ENCODE measurements at regions not wholly inside any gene's neighbourhood (a gene's known extent, or its start where the extent isn't known, plus 50 kb on each side); places are given as distances from the start of the nearest gene placed in this dataset.

DNA sequence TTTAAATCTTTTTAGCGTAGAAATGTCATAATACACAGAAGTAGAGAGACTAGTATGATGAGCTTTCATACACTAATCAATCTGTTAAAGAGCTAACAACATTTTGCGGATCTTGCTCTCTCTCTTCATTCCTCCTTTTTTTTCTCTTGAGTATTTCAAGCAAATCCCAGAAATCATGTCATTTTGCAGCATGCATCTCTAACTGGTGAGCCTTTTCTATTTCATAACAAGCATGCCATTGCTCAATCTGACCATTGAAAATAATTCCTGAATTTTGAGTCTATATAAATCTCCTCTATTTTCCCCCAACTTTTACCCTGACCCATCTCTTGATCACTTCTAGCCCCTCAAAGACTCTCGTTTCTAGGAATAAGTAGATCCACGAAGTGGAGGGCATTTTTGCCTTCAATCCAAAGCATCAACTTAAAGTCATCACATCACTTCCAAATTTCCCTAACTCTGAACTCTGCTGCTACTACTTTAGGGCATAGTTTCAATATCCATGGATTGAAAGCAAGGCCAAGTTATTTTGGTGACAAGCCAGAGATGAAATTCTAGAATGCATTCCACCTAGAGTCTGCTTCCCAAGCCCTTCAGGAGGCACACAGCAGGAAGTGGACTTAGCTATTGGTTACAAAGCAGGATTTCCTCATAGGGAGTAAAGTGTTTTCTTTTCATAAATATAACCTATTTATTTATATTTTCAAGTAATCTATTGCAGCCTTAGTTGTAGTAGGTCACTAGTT, 253.5 kb upstream of the ZPLD1 start:
- Mint-ChIP-seq H3K27me3 (ENCODE audit: low read depth) (no peaks in the 10 kb centered on the region), H3K36me3 (ENCODE audit: low read depth) (no peaks in the 10 kb centered on the region), H3K4me1 (peaks cover 10% of the 10 kb centered on the region), H3K27ac (ENCODE audit: unreplicated experiment) (no peak overlapping the region), H3K9me3 (no peaks in the 10 kb centered on the region), H3K4me3 (no peak overlapping the region)
- TF ChIP-seq, protein P1, sequence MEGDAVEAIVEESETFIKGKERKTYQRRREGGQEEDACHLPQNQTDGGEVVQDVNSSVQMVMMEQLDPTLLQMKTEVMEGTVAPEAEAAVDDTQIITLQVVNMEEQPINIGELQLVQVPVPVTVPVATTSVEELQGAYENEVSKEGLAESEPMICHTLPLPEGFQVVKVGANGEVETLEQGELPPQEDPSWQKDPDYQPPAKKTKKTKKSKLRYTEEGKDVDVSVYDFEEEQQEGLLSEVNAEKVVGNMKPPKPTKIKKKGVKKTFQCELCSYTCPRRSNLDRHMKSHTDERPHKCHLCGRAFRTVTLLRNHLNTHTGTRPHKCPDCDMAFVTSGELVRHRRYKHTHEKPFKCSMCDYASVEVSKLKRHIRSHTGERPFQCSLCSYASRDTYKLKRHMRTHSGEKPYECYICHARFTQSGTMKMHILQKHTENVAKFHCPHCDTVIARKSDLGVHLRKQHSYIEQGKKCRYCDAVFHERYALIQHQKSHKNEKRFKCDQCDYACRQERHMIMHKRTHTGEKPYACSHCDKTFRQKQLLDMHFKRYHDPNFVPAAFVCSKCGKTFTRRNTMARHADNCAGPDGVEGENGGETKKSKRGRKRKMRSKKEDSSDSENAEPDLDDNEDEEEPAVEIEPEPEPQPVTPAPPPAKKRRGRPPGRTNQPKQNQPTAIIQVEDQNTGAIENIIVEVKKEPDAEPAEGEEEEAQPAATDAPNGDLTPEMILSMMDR (conservative IDR thresholded peaks at IDR 0.05), result no peak
- no peak for DNase-seq (ENCODE audit: low read depth, low spot score)

DNA sequence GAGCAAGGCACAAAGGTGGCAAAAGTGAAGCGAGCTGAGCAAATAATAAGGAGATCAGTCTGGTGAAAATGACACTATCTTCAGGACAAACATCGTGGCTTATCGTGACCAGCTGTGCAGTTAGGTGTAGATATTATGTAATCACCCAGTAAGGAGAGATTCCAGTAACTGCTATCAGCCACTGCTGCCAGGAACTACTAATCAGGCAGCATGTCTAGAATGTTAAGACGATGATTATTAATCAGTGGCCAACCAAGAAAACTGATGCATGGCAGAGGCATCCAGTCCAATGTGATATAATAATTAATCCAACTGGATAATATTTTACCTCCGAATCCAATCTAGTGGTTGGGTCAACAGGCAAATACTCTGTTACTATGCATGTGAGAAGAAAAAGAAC, 252.7 kb upstream of the ZPLD1 start:
- Mint-ChIP-seq H3K27me3 (ENCODE audit: low read depth) (no peaks in the 10 kb centered on the region), H3K9me3 (peaks cover 2% of the 10 kb centered on the region), H3K4me3 (no peak overlapping the region), H3K4me1 (peaks cover 10% of the 10 kb centered on the region), H3K36me3 (ENCODE audit: low read depth) (no peaks in the 10 kb centered on the region), H3K27ac (ENCODE audit: unreplicated experiment) (no peak overlapping the region)
- TF ChIP-seq, protein P1 (conservative IDR thresholded peaks at IDR 0.05), result no peak
- no peak for DNase-seq (ENCODE audit: low read depth, low spot score)

DNA sequence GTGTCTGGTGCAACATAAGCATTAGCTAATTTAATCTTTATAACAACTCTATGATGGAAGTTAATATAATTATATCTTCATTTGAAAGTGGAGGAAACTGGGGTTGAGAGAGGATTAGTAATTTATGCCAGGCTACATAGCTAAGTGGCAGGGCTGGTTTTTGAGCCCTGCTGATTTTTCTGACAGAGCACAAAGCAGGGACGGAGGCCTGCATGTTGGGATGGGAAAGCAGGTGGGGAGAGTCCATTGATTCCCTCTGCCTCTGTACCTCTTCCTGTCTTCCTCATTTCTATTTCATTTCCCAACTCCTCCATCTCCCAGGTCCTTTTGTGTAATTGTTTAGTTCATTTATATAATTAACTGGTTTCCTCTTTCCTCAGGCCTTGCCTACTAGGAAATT, 251.6 kb upstream of the ZPLD1 start:
- Mint-ChIP-seq H3K9me3 (peaks cover 2% of the 10 kb centered on the region), H3K36me3 (ENCODE audit: low read depth) (no peaks in the 10 kb centered on the region)
- TF ChIP-seq, protein P1 (conservative IDR thresholded peaks at IDR 0.05), result no peak

GRCh38 chr3:102183623-102184022, 251.2 kb upstream of the ZPLD1 start:
- no peaks in the 10 kb centered on the region for H3K36me3 Mint-ChIP-seq (ENCODE audit: low read depth)
- TF ChIP-seq, protein P1 (conservative IDR thresholded peaks at IDR 0.05), result no peak
- peaks cover 2% of the 10 kb centered on the region for H3K9me3 Mint-ChIP-seq
- peak overlapping the region; percentile 76 for H3K27ac Mint-ChIP-seq (ENCODE audit: unreplicated experiment)
- H3K4me1 Mint-ChIP-seq, result peaks cover 10% of the 10 kb centered on the region
- no peak overlapping the region for H3K4me3 Mint-ChIP-seq
- no peak for DNase-seq (ENCODE audit: low read depth, low spot score)
- H3K27me3 Mint-ChIP-seq (ENCODE audit: low read depth), result no peaks in the 10 kb centered on the region

More for the DNA sequence above, 251.6 kb upstream of the ZPLD1 start:
- DNase-seq (ENCODE audit: low read depth, low spot score), result no peak
- H3K4me3 Mint-ChIP-seq, result no peak overlapping the region
- no peaks in the 10 kb centered on the region for H3K27me3 Mint-ChIP-seq (ENCODE audit: low read depth)
- peaks cover 10% of the 10 kb centered on the region for H3K4me1 Mint-ChIP-seq
- peak overlapping the region; percentile 79 for H3K27ac Mint-ChIP-seq (ENCODE audit: unreplicated experiment)

GRCh38 chr3:102189541-102189940, 245.3 kb upstream of the ZPLD1 start:
- no peaks in the 10 kb centered on the region for H3K27me3 Mint-ChIP-seq (ENCODE audit: low read depth)
- no peak overlapping the region for H3K27ac Mint-ChIP-seq (ENCODE audit: unreplicated experiment)
- no peaks in the 10 kb centered on the region for H3K4me1 Mint-ChIP-seq
- H3K36me3 Mint-ChIP-seq (ENCODE audit: low read depth), result no peaks in the 10 kb centered on the region
- DNase-seq (ENCODE audit: low read depth, low spot score), result no peak
- TF ChIP-seq, protein P1 (conservative IDR thresholded peaks at IDR 0.05), result no peak
- H3K9me3 Mint-ChIP-seq, result peaks cover 2% of the 10 kb centered on the region
- H3K4me3 Mint-ChIP-seq, result no peak overlapping the region

Data from neural crest cell (in vitro differentiated cells).